Liver (tissue), 8 donors: ENCODE measurements at regions not wholly inside any gene's neighbourhood (a gene's known extent, or its start where the extent isn't known, plus 50 kb on each side); places are given as distances from the start of the nearest gene placed in this dataset.

ENCODE experiments used
- DNase-seq: peaks from one replicate; pipeline ENCODE4 v3.0.0-alpha.2; 2017; ENCODE audit warnings: low spot score
- H3K27ac ChIP-seq, 2 donors: one replicate each; pipeline ENCODE4 v1.7.0; 2013; ENCODE audit warnings: inconsistent platforms in 2 of 2, low read length in 2 of 2, control low read depth in 1 of 2, low read depth in 1 of 2, mild to moderate bottlenecking in 1 of 2
- H3K27me3 ChIP-seq, 4 donors: one replicate each; pipeline versions ENCODE4 v1.6.1 to v1.7.0; 2013; ENCODE audit warnings: low read length in 3 of 4, inconsistent platforms in 1 of 4, mild to moderate bottlenecking in 1 of 4, moderate library complexity in 1 of 4; ENCODE audit not compliant: control insufficient read depth in 4 of 4, insufficient read depth in 4 of 4
- H3K36me3 ChIP-seq, 4 donors: one replicate each; pipeline versions ENCODE4 v1.6.1 to v1.7.0; 2013; ENCODE audit warnings: low read length in 3 of 4, mild to moderate bottlenecking in 3 of 4, low read depth in 1 of 4, moderate library complexity in 1 of 4; ENCODE audit not compliant: control insufficient read depth in 4 of 4, insufficient read depth in 3 of 4
- H3K4me1 ChIP-seq, 4 donors: one replicate each; pipeline versions ENCODE4 v1.6.1 to v1.7.0; 2013; ENCODE audit warnings: low read length in 3 of 4, mild to moderate bottlenecking in 3 of 4, moderate library complexity in 1 of 4; ENCODE audit not compliant: control insufficient read depth in 4 of 4, insufficient read depth in 4 of 4
- H3K4me3 ChIP-seq, 3 donors: one replicate each; pipeline versions ENCODE4 v1.6.1 to v1.7.0; 2013; ENCODE audit warnings: low read length in 3 of 3, control low read depth in 1 of 3, low read depth in 1 of 3, mild to moderate bottlenecking in 1 of 3
- H3K9ac ChIP-seq, 2 donors: one replicate each; pipeline ENCODE4 v1.7.0; 2013; ENCODE audit warnings: low read length in 2 of 2, mild to moderate bottlenecking in 2 of 2, moderate library complexity in 2 of 2, control low read depth in 1 of 2, low read depth in 1 of 2
- H3K9me3 ChIP-seq, 4 donors: one replicate each; pipeline versions ENCODE4 v1.6.1 to v1.7.0; 2013; ENCODE audit warnings: low read length in 3 of 4; ENCODE audit not compliant: control insufficient read depth in 4 of 4
- EGR1 ChIP-seq, 2 donors: IDR thresholded peaks; 2 replicates each; pipeline ENCODE4 v1.6.1; 2016 to 2018; ENCODE audit warnings: antibody characterized with exemption in 2 of 2, low read depth in 2 of 2
- FOXA1 ChIP-seq: IDR thresholded peaks from 2 replicates; pipeline ENCODE4 v1.6.1; 2016; ENCODE audit warnings: antibody characterized with exemption
- FOXA2 ChIP-seq: IDR thresholded peaks from 2 replicates; pipeline ENCODE4 v1.6.1; 2016; ENCODE audit warnings: antibody characterized with exemption
- GABPA ChIP-seq, 2 donors: IDR thresholded peaks in 1 of 2; conservative IDR thresholded peaks in 1 of 2; 2 replicates each; pipeline ENCODE4 v1.6.1; 2016; ENCODE audit warnings: antibody characterized with exemption in 2 of 2, mild to moderate bottlenecking in 1 of 2, moderate library complexity in 1 of 2
- HNF4G ChIP-seq: IDR thresholded peaks from 2 replicates; pipeline ENCODE4 v1.6.1; 2016; ENCODE audit warnings: antibody characterized with exemption
- MAX ChIP-seq: IDR thresholded peaks from 2 replicates; pipeline ENCODE4 v1.6.1; 2016; ENCODE audit warnings: antibody characterized with exemption
- RAD21 ChIP-seq, 2 donors: IDR thresholded peaks; 2 replicates each; pipeline ENCODE4 v1.6.1; 2016; ENCODE audit warnings: antibody characterized with exemption in 2 of 2, mild to moderate bottlenecking in 2 of 2
- TAF1 ChIP-seq: conservative IDR thresholded peaks from 2 replicates; pipeline ENCODE4 v1.6.1; 2016; ENCODE audit warnings: antibody characterized with exemption, mild to moderate bottlenecking
- YY1 ChIP-seq: IDR thresholded peaks from 2 replicates; pipeline ENCODE4 v1.6.1; 2016; ENCODE audit warnings: antibody characterized with exemption, mild to moderate bottlenecking
- WGBS: extraction: QIAGEN DNeasy Blood & Tissue Kit; methylation state at CpG from one replicate; pipeline ENCODE4 v1.1.7; 2013; 5-methylcytosine and 5-hydroxymethylcytosine counted together
- TF ChIP-seq, protein P1 (sequence below): IDR thresholded peaks from 2 replicates; pipeline ENCODE4 v1.6.1; 2016; ENCODE audit warnings: antibody characterized with exemption, mild to moderate bottlenecking
- TF ChIP-seq, protein P2 (sequence below): IDR thresholded peaks from 2 replicates; pipeline ENCODE4 v1.6.1; 2016; ENCODE audit warnings: antibody characterized with exemption
- TF ChIP-seq, protein P3 (sequence below): fragments of 150-350 bp; IDR thresholded peaks from 2 replicates; pipeline ENCODE4 v1.5.1; 2017; ENCODE audit warnings: improper control_type of control experiment, low read depth, low read length; ENCODE audit not compliant: missing input control
- TF ChIP-seq, protein P4 (sequence below): IDR thresholded peaks from 2 replicates; pipeline ENCODE4 v1.6.1; 2016; ENCODE audit warnings: antibody characterized with exemption
- donor health status: healthy.
- donor health status: healthy.
- donor health status: healthy.
- donor health status: healthy.
- donor health status: healthy.

DNA sequence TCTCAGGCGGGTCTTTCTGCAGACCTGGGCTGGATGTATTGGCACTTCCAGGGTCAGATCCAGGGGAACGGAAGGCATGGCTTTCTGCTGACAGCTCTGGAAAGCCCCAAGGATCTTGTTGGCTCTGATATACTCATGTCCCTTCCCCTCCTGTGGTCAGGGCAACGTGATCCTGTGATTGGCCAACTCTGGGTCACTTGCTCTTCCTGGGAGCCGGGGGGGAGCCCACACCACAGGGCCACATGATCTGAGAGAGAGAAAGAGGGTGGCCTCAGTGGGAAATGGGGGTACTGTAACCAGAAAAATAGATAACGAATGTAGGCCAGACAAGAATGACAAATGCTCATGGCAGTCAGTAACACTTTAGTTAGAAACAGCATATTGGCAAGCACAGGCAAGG lies 223.0 kb downstream of the NFATC2 start:
- Histone ChIP-seq H3K4me3 (no peak overlapping the region), H3K36me3 (no peaks in the 10 kb centered on the region), H3K9ac (no peak overlapping the region), H3K27me3 (no peaks in the 10 kb centered on the region), H3K4me1 (no peaks in the 10 kb centered on the region), H3K9me3 (peaks cover 0 to 2% (median 0%) of the 10 kb centered on the region in 4 donors), H3K27ac (no peak overlapping the region)
- TF ChIP-seq EGR1 (IDR thresholded peaks at IDR 0.05; ENCODE audit: low read depth in 2 of 2): no peak
- no peak for TF ChIP-seq TAF1
- no peak for TF ChIP-seq HNF4G
- TF ChIP-seq, protein P1, sequence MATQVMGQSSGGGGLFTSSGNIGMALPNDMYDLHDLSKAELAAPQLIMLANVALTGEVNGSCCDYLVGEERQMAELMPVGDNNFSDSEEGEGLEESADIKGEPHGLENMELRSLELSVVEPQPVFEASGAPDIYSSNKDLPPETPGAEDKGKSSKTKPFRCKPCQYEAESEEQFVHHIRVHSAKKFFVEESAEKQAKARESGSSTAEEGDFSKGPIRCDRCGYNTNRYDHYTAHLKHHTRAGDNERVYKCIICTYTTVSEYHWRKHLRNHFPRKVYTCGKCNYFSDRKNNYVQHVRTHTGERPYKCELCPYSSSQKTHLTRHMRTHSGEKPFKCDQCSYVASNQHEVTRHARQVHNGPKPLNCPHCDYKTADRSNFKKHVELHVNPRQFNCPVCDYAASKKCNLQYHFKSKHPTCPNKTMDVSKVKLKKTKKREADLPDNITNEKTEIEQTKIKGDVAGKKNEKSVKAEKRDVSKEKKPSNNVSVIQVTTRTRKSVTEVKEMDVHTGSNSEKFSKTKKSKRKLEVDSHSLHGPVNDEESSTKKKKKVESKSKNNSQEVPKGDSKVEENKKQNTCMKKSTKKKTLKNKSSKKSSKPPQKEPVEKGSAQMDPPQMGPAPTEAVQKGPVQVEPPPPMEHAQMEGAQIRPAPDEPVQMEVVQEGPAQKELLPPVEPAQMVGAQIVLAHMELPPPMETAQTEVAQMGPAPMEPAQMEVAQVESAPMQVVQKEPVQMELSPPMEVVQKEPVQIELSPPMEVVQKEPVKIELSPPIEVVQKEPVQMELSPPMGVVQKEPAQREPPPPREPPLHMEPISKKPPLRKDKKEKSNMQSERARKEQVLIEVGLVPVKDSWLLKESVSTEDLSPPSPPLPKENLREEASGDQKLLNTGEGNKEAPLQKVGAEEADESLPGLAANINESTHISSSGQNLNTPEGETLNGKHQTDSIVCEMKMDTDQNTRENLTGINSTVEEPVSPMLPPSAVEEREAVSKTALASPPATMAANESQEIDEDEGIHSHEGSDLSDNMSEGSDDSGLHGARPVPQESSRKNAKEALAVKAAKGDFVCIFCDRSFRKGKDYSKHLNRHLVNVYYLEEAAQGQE: no peak
- no peak for TF ChIP-seq FOXA1
- TF ChIP-seq GABPA (IDR thresholded peaks at IDR 0.05 in 1 of 2, conservative IDR thresholded peaks at IDR 0.05 in 1 of 2): no peak
- TF ChIP-seq, protein P2, sequence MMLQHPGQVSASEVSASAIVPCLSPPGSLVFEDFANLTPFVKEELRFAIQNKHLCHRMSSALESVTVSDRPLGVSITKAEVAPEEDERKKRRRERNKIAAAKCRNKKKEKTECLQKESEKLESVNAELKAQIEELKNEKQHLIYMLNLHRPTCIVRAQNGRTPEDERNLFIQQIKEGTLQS: no peak
- no peak for TF ChIP-seq FOXA2
- 68% methylated on average over 5 of the region's 5 CpGs for WGBS
- DNase-seq: no peak

DNA sequence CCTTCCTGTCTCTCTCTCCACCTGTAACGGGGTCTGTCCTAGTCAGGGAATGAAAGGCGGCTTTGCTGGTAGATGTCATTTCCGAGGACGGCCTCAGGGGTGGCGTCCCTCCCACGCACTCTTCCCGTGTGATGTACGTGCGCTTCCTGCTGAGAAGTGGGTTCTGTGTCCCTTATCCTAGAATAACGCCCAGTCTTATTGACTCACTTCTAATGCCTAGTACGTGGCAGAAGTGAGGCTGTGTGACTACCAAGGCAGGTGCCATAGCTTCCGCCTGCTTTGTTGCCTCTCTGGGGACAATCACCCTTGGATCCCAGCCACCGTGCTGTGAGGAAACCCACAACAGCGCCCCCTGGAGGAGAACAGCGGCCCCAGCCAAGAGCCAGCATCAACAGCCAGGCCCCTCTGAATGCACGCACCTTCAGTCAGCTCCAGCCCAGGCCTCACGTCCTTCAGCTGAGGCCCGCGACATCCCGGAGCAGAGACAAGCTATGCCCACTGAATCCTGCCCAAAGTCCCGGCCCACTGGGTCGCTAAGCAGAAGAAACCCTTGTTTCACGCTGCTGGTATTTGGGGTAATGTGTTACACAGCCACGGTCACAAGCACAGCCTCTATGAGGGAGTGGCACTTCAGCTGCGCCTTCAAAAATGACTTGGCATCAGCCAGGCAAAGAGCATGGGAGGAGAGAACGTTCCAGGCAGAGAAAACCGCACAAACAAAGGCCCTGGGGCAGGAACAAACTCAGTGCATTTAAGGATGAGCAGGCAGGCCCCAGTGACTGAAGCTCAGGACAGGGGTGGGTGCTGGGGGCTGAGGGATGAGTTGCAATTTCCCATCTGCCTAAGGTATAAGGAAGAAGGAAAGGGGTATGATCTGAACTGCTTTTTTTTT lies 224.2 kb downstream of the NFATC2 start:
- H3K9ac ChIP-seq: no peak overlapping the region
- H3K9me3 ChIP-seq: peaks cover 0 to 2% (median 0%) of the 10 kb centered on the region in 4 donors
- 57% methylated on average over 27 of the region's 27 CpGs for WGBS
- H3K27ac ChIP-seq: no peak overlapping the region
- peak; percentile 63 for DNase-seq
- H3K4me1 ChIP-seq: no peaks in the 10 kb centered on the region
- no peaks in the 10 kb centered on the region for H3K27me3 ChIP-seq
- TF ChIP-seq, protein P3, sequence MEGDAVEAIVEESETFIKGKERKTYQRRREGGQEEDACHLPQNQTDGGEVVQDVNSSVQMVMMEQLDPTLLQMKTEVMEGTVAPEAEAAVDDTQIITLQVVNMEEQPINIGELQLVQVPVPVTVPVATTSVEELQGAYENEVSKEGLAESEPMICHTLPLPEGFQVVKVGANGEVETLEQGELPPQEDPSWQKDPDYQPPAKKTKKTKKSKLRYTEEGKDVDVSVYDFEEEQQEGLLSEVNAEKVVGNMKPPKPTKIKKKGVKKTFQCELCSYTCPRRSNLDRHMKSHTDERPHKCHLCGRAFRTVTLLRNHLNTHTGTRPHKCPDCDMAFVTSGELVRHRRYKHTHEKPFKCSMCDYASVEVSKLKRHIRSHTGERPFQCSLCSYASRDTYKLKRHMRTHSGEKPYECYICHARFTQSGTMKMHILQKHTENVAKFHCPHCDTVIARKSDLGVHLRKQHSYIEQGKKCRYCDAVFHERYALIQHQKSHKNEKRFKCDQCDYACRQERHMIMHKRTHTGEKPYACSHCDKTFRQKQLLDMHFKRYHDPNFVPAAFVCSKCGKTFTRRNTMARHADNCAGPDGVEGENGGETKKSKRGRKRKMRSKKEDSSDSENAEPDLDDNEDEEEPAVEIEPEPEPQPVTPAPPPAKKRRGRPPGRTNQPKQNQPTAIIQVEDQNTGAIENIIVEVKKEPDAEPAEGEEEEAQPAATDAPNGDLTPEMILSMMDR: peak; percentile 35
- no peak for TF ChIP-seq MAX
- no peak for TF ChIP-seq TAF1
- TF ChIP-seq, protein P4, sequence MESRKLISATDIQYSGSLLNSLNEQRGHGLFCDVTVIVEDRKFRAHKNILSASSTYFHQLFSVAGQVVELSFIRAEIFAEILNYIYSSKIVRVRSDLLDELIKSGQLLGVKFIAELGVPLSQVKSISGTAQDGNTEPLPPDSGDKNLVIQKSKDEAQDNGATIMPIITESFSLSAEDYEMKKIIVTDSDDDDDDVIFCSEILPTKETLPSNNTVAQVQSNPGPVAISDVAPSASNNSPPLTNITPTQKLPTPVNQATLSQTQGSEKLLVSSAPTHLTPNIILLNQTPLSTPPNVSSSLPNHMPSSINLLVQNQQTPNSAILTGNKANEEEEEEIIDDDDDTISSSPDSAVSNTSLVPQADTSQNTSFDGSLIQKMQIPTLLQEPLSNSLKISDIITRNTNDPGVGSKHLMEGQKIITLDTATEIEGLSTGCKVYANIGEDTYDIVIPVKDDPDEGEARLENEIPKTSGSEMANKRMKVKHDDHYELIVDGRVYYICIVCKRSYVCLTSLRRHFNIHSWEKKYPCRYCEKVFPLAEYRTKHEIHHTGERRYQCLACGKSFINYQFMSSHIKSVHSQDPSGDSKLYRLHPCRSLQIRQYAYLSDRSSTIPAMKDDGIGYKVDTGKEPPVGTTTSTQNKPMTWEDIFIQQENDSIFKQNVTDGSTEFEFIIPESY: no peak
- TF ChIP-seq, protein P1: no peak
- no peak for TF ChIP-seq FOXA1
- no peak for TF ChIP-seq GABPA (IDR thresholded peaks at IDR 0.05 in 1 of 2, conservative IDR thresholded peaks at IDR 0.05 in 1 of 2)
- TF ChIP-seq RAD21 (IDR thresholded peaks at IDR 0.05): peak in 1 of 2 donors; percentile 64
- TF ChIP-seq YY1: no peak
- H3K4me3 ChIP-seq: no peak overlapping the region
- no peaks in the 10 kb centered on the region for H3K36me3 ChIP-seq
